RPMI7951 (cell line): ENCODE measurements at regions not wholly inside any gene's neighbourhood (a gene's known extent, or its start where the extent isn't known, plus 50 kb on each side); places are given as distances from the start of the nearest gene placed in this dataset.
A peak's percentile ranks its signal among the peaks of the same experiment; 100 is the strongest.

Experiments used
- DNase-seq: peaks from one replicate; pipeline ENCODE4 v3.0.0-alpha.2; 2012; ENCODE audit warnings: low read depth

GRCh38 chr1:67614511-67614934, 70.5 kb upstream of the GADD45A start:
- peak; percentile 68 for DNase-seq

- no peak for DNase-seq
Observed at GRCh38 chr1:67615886-67616285, 69.1 kb upstream of the GADD45A start.

- DNase-seq: no peak
Observed at GRCh38 chr1:67616394-67616985, 68.5 kb upstream of the GADD45A start.

GRCh38 chr1:67618285-67619018, 66.5 kb upstream of the GADD45A start:
- DNase-seq: peak; percentile 47

- DNase-seq: no peak
Observed at GRCh38 chr1:67619080-67619479, 65.9 kb upstream of the GADD45A start.

- DNase-seq: no peak
Observed at GRCh38 chr1:67623906-67624305, 61.1 kb upstream of the GADD45A start.

- no peak for DNase-seq
Observed at GRCh38 chr1:67624680-67625079, 60.3 kb upstream of the GADD45A start.

- DNase-seq: peak; percentile 79
Observed at GRCh38 chr1:67626090-67626860, 58.7 kb upstream of the GADD45A start.

- DNase-seq: no peak
Observed at GRCh38 chr1:67626861-67627235, 58.2 kb upstream of the GADD45A start.

- no peak for DNase-seq
Observed at GRCh38 chr1:67627336-67627735, 57.7 kb upstream of the GADD45A start.

- DNase-seq: peak; percentile 34
Observed at GRCh38 chr1:67627906-67628305, 57.1 kb upstream of the GADD45A start.

- DNase-seq: peak; percentile 52
Observed at GRCh38 chr1:67629370-67630075, 55.5 kb upstream of the GADD45A start.

- DNase-seq: peak; percentile 47
Observed at GRCh38 chr1:67630438-67631045, 54.5 kb upstream of the GADD45A start.

GRCh38 chr1:67632356-67632755, 52.6 kb upstream of the GADD45A start:
- DNase-seq: no peak

- no peak for DNase-seq
Observed at GRCh38 chr1:67632811-67633655, 52.0 kb upstream of the GADD45A start.

GRCh38 chr1:67634396-67634935, 50.5 kb upstream of the GADD45A start:
- DNase-seq: no peak

GRCh38 chr1:67635055-67635809, 49.8 kb upstream of the GADD45A start:
- no peak for DNase-seq
